ENCODE measurements at regions not wholly inside any gene's neighbourhood (a gene's known extent, or its start where the extent isn't known, plus 50 kb on each side); places are given as distances from the start of the nearest gene placed in this dataset.

DNA sequence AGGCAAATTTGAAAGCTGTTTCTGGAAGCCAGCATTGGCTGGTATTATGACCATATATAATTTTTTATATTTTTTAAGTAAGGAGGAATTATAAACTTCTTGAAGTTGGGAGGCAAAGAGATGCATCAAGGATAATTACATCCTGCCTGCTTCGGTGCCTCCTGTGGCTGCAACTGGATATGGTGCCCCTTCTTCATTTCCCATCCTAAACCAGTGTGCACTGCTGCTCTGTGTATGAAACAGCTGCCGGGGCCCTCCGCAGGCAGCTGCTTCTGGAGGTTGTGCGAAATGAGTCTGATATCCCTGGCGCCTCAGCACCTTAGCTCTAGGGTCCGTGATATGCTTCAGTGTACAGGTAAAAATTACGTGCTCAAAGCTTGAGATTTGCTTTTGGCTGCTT is 304.2 kb downstream of the ENC1 start:
- CTCF ChIA-PET: interaction anchor here (0.6 to 1.4 kb wide), 7 partner anchors 20 to 301 kb away, joined by 3 to 6 read pairs (median 3); no protein-coding TSS in a partner anchor
- TF ChIP-seq ZNF274 (IDR thresholded peaks at IDR 0.05; ENCODE audit: low read length) (no peak), ZNF274 (tag by site-specific recombination; IDR thresholded peaks at IDR 0.05; ENCODE audit: borderline replicate concordance) (no peak), ZBTB20 (tag by site-specific recombination; IDR thresholded peaks at IDR 0.05) (peak; percentile 42; the same call in 1 of the 2 replicates), HOXD13 (CRISPR knock-in tag; IDR thresholded peaks at IDR 0.05; ENCODE audit: borderline replicate concordance) (no peak)
- Histone ChIP-seq H3K9me3 (ENCODE audit: control insufficient read depth, insufficient read depth, low read depth, low read length) (no peaks in the 10 kb centered on the region), H3K27ac (ENCODE audit: extremely low read depth, low read depth, low read length) (no peak overlapping the region), H3K4me3 (ENCODE audit: low read depth, low read length) (no peak overlapping the region), H3K4me1 (ENCODE audit: control insufficient read depth, insufficient read depth, low read length) (peaks cover 11% of the 10 kb centered on the region; the same call in 1 of the 2 replicates), H3K36me3 (ENCODE audit: control insufficient read depth in 2 of 2, insufficient read depth in 1 of 2, low read length in 2 of 2) (no peaks in the 10 kb centered on the region)
- POLR2A ChIA-PET: interaction anchor here (0.6 to 1.7 kb wide), 2 partner anchors 201 to 304 kb away, joined by 3 to 8 read pairs; partner anchors contain the start of gene ENC1

DNA sequence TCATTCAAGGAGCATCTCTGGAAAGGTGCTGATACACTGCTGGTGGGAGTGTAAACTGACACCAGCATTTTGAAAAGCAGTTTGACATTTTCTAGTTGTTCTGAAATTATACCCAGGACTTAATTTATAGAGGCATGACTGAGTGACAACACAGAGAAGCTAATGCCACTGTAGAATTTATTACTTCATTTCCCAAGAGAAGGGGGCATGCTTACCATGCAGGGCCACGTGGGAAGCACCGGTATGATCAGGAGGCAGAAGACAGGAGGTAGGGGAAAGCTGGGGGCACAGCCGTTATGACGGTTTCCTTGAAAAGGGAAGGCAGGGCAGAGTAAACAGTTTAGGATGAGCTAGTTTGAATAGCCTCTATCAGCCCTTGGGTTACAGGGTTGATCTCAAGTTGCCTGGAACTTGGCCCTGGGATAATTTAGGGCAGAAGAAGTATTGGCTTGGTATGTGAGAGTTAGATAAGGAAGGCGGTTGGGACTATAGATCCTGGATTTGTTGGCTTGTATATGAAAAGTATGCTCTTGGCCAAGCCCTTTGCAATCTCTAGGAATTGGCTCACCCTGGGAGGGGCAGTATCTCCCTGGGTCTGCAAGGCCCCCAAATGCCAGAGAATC is 305.7 kb downstream of the ENC1 start:
- TF ChIP-seq SP7 (tag by site-specific recombination; IDR thresholded peaks at IDR 0.05) (0 out of 2 replicates have a peak, but pooled peaks have one; percentile 33), ZNF239 (tag by site-specific recombination; IDR thresholded peaks at IDR 0.05) (no peak)
- no peak overlapping the region for H3K27ac ChIP-seq (ENCODE audit: extremely low read depth, low read depth, low read length)
- H3K36me3 ChIP-seq (ENCODE audit: control insufficient read depth in 2 of 2, insufficient read depth in 1 of 2, low read length in 2 of 2): no peaks in the 10 kb centered on the region
- H3K4me3 ChIP-seq (ENCODE audit: low read depth, low read length): no peak overlapping the region
- peaks cover 11% of the 10 kb centered on the region; the same call in 1 of the 2 replicates for H3K4me1 ChIP-seq (ENCODE audit: control insufficient read depth, insufficient read depth, low read length)
- ChIA-PET POLR2A (interaction anchor here (1.2 kb wide), 1 partner anchor 305 kb away, joined by 3 read pairs; the partner anchor contains the start of gene ENC1), CTCF (interaction anchor here (0.6 to 1.7 kb wide), 5 partner anchors 25 to 123 kb away, joined by 3 to 6 read pairs (median 5); no protein-coding TSS in a partner anchor)
- no peaks in the 10 kb centered on the region for H3K9me3 ChIP-seq (ENCODE audit: control insufficient read depth, insufficient read depth, low read depth, low read length)

DNA sequence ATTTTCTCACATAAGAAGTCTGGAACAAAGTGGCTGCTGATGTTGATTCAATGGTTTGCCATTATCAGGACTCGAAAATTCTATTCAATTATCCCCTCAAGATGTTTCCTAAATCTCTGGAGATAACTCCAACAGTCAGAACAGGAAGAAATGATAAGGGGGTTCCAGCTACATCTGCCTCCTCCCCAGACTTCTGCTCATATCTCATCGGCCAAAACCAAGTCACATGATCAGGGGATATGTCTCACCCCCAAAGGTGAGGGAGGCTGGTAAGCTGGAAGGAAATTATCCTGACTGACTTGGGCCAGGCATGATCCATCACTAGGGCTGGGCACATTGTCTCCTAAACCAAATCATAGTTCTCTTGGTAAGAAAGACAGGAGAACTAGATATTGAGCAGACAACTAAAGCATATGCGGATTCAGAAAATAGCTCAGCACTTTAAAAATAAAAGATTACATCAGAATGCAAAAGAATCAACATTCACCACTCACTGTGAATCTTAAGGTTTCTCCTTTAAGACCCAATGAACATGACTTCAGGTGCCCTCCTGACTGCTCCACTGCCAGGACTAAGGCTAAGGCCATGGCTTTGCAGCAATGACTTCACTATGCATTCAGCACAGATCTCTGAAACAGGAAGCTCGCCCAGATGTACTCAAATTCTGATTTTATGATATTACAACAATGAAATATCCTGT is 306.3 kb downstream of the ENC1 start:
- H3K36me3 ChIP-seq (ENCODE audit: control insufficient read depth in 2 of 2, insufficient read depth in 1 of 2, low read length in 2 of 2): no peaks in the 10 kb centered on the region
- peaks cover 11% of the 10 kb centered on the region; the same call in 1 of the 2 replicates for H3K4me1 ChIP-seq (ENCODE audit: control insufficient read depth, insufficient read depth, low read length)
- no peak for TF ChIP-seq ZNF677 (tag by site-specific recombination; IDR thresholded peaks at IDR 0.05)
- no peak for TF ChIP-seq ZNF175 (tag by site-specific recombination; IDR thresholded peaks at IDR 0.05)
- no peak for TF ChIP-seq ZNF121 (tag by site-specific recombination; IDR thresholded peaks at IDR 0.05)
- no peak for TF ChIP-seq ZNF660 (tag by site-specific recombination; IDR thresholded peaks at IDR 0.05)
- TF ChIP-seq, protein P1, sequence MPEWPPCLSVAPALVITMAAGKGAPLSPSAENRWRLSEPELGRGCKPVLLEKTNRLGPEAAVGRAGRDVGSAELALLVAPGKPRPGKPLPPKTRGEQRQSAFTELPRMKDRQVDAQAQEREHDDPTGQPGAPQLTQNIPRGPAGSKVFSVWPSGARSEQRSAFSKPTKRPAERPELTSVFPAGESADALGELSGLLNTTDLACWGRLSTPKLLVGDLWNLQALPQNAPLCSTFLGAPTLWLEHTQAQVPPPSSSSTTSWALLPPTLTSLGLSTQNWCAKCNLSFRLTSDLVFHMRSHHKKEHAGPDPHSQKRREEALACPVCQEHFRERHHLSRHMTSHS (tag by site-specific recombination; IDR thresholded peaks at IDR 0.05): no peak
- TF ChIP-seq ZNF169 (tag by site-specific recombination; IDR thresholded peaks at IDR 0.05): no peak
- no peak for TF ChIP-seq ZNF391 (tag by site-specific recombination; IDR thresholded peaks at IDR 0.05; ENCODE audit: borderline replicate concordance, low read depth)
- TF ChIP-seq, protein P2, sequence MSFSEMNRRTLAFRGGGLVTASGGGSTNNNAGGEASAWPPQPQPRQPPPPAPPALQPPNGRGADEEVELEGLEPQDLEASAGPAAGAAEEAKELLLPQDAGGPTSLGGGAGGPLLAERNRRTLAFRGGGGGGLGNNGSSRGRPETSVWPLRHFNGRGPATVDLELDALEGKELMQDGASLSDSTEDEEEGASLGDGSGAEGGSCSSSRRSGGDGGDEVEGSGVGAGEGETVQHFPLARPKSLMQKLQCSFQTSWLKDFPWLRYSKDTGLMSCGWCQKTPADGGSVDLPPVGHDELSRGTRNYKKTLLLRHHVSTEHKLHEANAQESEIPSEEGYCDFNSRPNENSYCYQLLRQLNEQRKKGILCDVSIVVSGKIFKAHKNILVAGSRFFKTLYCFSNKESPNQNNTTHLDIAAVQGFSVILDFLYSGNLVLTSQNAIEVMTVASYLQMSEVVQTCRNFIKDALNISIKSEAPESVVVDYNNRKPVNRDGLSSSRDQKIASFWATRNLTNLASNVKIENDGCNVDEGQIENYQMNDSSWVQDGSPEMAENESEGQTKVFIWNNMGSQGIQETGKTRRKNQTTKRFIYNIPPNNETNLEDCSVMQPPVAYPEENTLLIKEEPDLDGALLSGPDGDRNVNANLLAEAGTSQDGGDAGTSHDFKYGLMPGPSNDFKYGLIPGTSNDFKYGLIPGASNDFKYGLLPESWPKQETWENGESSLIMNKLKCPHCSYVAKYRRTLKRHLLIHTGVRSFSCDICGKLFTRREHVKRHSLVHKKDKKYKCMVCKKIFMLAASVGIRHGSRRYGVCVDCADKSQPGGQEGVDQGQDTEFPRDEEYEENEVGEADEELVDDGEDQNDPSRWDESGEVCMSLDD (tag by site-specific recombination; IDR thresholded peaks at IDR 0.05): no peak
- no peak for TF ChIP-seq ZNF610 (tag by site-specific recombination; IDR thresholded peaks at IDR 0.05; ENCODE audit: borderline replicate concordance)
- TF ChIP-seq ZNF768 (tag by site-specific recombination; IDR thresholded peaks at IDR 0.05): no peak
- TF ChIP-seq BCL11B (tag by site-specific recombination; IDR thresholded peaks at IDR 0.05; ENCODE audit: low read depth): no peak
- TF ChIP-seq, protein P3, sequence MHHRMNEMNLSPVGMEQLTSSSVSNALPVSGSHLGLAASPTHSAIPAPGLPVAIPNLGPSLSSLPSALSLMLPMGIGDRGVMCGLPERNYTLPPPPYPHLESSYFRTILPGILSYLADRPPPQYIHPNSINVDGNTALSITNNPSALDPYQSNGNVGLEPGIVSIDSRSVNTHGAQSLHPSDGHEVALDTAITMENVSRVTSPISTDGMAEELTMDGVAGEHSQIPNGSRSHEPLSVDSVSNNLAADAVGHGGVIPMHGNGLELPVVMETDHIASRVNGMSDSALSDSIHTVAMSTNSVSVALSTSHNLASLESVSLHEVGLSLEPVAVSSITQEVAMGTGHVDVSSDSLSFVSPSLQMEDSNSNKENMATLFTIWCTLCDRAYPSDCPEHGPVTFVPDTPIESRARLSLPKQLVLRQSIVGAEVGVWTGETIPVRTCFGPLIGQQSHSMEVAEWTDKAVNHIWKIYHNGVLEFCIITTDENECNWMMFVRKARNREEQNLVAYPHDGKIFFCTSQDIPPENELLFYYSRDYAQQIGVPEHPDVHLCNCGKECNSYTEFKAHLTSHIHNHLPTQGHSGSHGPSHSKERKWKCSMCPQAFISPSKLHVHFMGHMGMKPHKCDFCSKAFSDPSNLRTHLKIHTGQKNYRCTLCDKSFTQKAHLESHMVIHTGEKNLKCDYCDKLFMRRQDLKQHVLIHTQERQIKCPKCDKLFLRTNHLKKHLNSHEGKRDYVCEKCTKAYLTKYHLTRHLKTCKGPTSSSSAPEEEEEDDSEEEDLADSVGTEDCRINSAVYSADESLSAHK (tag by site-specific recombination; IDR thresholded peaks at IDR 0.05): no peak
- no peaks in the 10 kb centered on the region for H3K9me3 ChIP-seq (ENCODE audit: control insufficient read depth, insufficient read depth, low read depth, low read length)
- no peak overlapping the region for H3K27ac ChIP-seq (ENCODE audit: extremely low read depth, low read depth, low read length)
- CTCF ChIA-PET: interaction anchor here (0.6 to 1.7 kb wide), 3 partner anchors 27 to 122 kb away, joined by 3 to 5 read pairs (median 3); no protein-coding TSS in a partner anchor
- POLR2A ChIA-PET: interaction anchor here (1.2 kb wide), 1 partner anchor 306 kb away, joined by 3 read pairs; the partner anchor contains the start of gene ENC1
- no peak overlapping the region for H3K4me3 ChIP-seq (ENCODE audit: low read depth, low read length)

Data from HEK293 (cell line).